ENCODE measurements at regions not wholly inside any gene's neighbourhood (a gene's known extent, or its start where the extent isn't known, plus 50 kb on each side); places are given as distances from the start of the nearest gene placed in this dataset.
A peak's percentile ranks its signal among the peaks of the same experiment; 100 is the strongest.

- no peak overlapping the region for H2AFZ ChIP-seq
- no peaks in the 10 kb centered on the region for H3K79me2 ChIP-seq (ENCODE audit: low read depth)
- no peaks in the 10 kb centered on the region for H3K9me2 ChIP-seq (ENCODE audit: insufficient read depth)
- CTCF ChIA-PET: no interaction called here
- H3K4me3 ChIP-seq: no peak overlapping the region
- no TSS peak for BruUV-seq (replicated peaks)
- no peaks in the 10 kb centered on the region for H3K27me3 ChIP-seq (ENCODE audit: insufficient read depth, low read depth)
- H3K4me1 ChIP-seq (replicated peaks; ENCODE audit: insufficient read depth): peaks cover 24% of the 10 kb centered on the region
- peaks cover 9% of the 10 kb centered on the region for H3K9me3 ChIP-seq (ENCODE audit: insufficient read depth, low read depth)
- no peaks in the 10 kb centered on the region for H3K36me3 ChIP-seq (ENCODE audit: low read depth)
- no peak overlapping the region for H3K27ac ChIP-seq
- H3K4me2 ChIP-seq: no peak overlapping the region
- peaks cover 4% of the 10 kb centered on the region; the same call in 1 of the 2 replicates for H3F3A ChIP-seq (ENCODE audit: insufficient read depth, low read depth)
- no peak for TF ChIP-seq CTCF (conservative IDR thresholded peaks at IDR 0.05)
- TF ChIP-seq EZH2 (IDR thresholded peaks at IDR 0.05; ENCODE audit: low read depth): no peak
- H4K20me1 ChIP-seq (ENCODE audit: insufficient read depth): no peaks in the 10 kb centered on the region
- POLR2A ChIA-PET (ENCODE audit: unreplicated experiment): no interaction called here
- no peak for DNase-seq
- intact Hi-C loops (cut with micrococcal nuclease; ENCODE audit: unreplicated experiment): loop anchor here (10.0 kb wide), 1 partner anchor 227 kb away; no protein-coding TSS in a partner anchor
Measured at GRCh38 chr13:79771493-79771892, 290.5 kb downstream of the NDFIP2 start.

- Histone ChIP-seq H3K36me3 (ENCODE audit: low read depth) (no peaks in the 10 kb centered on the region), H2AFZ (no peak overlapping the region), H3F3A (ENCODE audit: insufficient read depth, low read depth) (peaks cover 4% of the 10 kb centered on the region; the same call in 1 of the 2 replicates), H3K9me2 (ENCODE audit: insufficient read depth) (no peaks in the 10 kb centered on the region), H3K4me2 (no peak overlapping the region), H3K4me1 (replicated peaks; ENCODE audit: insufficient read depth) (peaks cover 18% of the 10 kb centered on the region), H3K27ac (no peak overlapping the region), H3K4me3 (no peak overlapping the region), H3K9me3 (ENCODE audit: insufficient read depth, low read depth) (peaks cover 9% of the 10 kb centered on the region; the same call in 1 of the 2 replicates), H4K20me1 (ENCODE audit: insufficient read depth) (no peaks in the 10 kb centered on the region), H3K27me3 (ENCODE audit: insufficient read depth, low read depth) (no peaks in the 10 kb centered on the region), H3K79me2 (ENCODE audit: low read depth) (no peaks in the 10 kb centered on the region)
- no TSS peak for BruUV-seq (replicated peaks)
- POLR2A ChIA-PET (ENCODE audit: unreplicated experiment): no interaction called here
- CTCF ChIA-PET: no interaction called here
- DNase-seq: no peak
- intact Hi-C loops (cut with micrococcal nuclease; ENCODE audit: unreplicated experiment): loop anchor here (10.0 kb wide), 1 partner anchor 225 kb away; no protein-coding TSS in a partner anchor
- TF ChIP-seq CTCF (conservative IDR thresholded peaks at IDR 0.05) (no peak), EZH2 (IDR thresholded peaks at IDR 0.05; ENCODE audit: low read depth) (no peak)
Measured at GRCh38 chr13:79770056-79770455, 289.1 kb downstream of the NDFIP2 start.

- POLR2A ChIA-PET (ENCODE audit: unreplicated experiment): interaction anchor here (0.5 to 1.0 kb wide), 6 partner anchors 43 to 575 kb away, joined by 3 to 7 read pairs (median 4); partner anchors contain the start of gene SPRY2
- intact Hi-C loops (cut with micrococcal nuclease; ENCODE audit: unreplicated experiment): loop anchor here (1.0 kb wide), 4 partner anchors 17 to 145 kb away; no protein-coding TSS in a partner anchor
- Histone ChIP-seq H3K4me2 (peak overlapping the region; percentile 39; the same call in 1 of the 2 replicates), H3K9me2 (ENCODE audit: insufficient read depth) (0 out of 2 replicates have a peak, but pooled peaks cover 5% of the 10 kb centered on the region), H3K27me3 (ENCODE audit: insufficient read depth, low read depth) (no peaks in the 10 kb centered on the region), H3K36me3 (ENCODE audit: low read depth) (no peaks in the 10 kb centered on the region), H3K27ac (no peak overlapping the region), H3K4me1 (replicated peaks; ENCODE audit: insufficient read depth) (peaks cover 18% of the 10 kb centered on the region), H3K4me3 (no peak overlapping the region), H2AFZ (no peak overlapping the region), H3F3A (ENCODE audit: insufficient read depth, low read depth) (peaks cover 4% of the 10 kb centered on the region; the same call in 1 of the 2 replicates), H3K9me3 (ENCODE audit: insufficient read depth, low read depth) (peaks cover 8% of the 10 kb centered on the region; the same call in 1 of the 2 replicates), H3K79me2 (ENCODE audit: low read depth) (no peaks in the 10 kb centered on the region), H4K20me1 (ENCODE audit: insufficient read depth) (no peaks in the 10 kb centered on the region)
- BruUV-seq (replicated peaks): no TSS peak
- peak; percentile 24 to 98 for DNase-seq
- CTCF ChIA-PET: interaction anchor here (0.7 kb wide), 1 partner anchor 31 kb away, joined by 3 read pairs; no protein-coding TSS in a partner anchor
- TF ChIP-seq CTCF (conservative IDR thresholded peaks at IDR 0.05) (no peak), EZH2 (IDR thresholded peaks at IDR 0.05; ENCODE audit: low read depth) (no peak)
Measured at GRCh38 chr13:79767126-79767525, 286.2 kb downstream of the NDFIP2 start.
